GM12892 (cell line): ENCODE measurements at regions not wholly inside any gene's neighbourhood (a gene's known extent, or its start where the extent isn't known, plus 50 kb on each side); places are given as distances from the start of the nearest gene placed in this dataset.

Experiments used
- POLR2A ChIP-seq: IDR thresholded peaks from 2 replicates; pipeline ENCODE4 v1.6.1; 2011; ENCODE audit warnings: low read depth, low read length, control low read depth
- POLR2AphosphoS5 ChIP-seq: IDR thresholded peaks from 2 replicates; pipeline ENCODE4 v1.6.1; 2011; ENCODE audit warnings: low read depth, low read length, control low read depth
- TAF1 ChIP-seq: IDR thresholded peaks from 2 replicates; pipeline ENCODE4 v1.6.1; 2011; ENCODE audit warnings: low read depth, mild to moderate bottlenecking, control low read depth, low read length, borderline replicate concordance

- no peak for TF ChIP-seq POLR2AphosphoS5
- no peak for TF ChIP-seq POLR2A
- TF ChIP-seq TAF1, result no peak
Measured at GRCh38 chr2:9097239-9097638, 93.8 kb upstream of the MBOAT2 start.
